ENCODE measurements at regions not wholly inside any gene's neighbourhood (a gene's known extent, or its start where the extent isn't known, plus 50 kb on each side); places are given as distances from the start of the nearest gene placed in this dataset.
"Not testable (repeated sequence)": the region's sequence is repeated elsewhere in the genome, so short reads cannot be mapped to it uniquely, and the experiment has no call there.

DNA sequence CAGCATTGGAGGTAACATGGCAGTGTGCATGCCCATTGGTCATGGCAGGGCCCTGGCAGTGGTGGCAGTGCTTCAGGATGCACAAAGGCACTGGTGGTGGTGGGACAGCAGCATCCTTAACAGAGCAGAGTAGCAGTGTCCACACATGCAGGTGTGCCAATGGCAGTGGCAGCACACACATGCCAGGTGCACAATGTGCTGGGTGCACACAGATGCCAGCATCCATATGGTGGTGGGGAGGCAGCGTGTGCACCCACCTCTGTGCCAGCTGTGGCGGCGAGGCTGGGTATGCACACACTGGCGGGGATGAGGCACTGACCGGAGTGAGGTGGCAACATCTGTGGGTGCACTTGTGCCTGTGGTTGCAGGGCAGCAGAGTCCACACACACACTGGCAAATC lies 150.6 kb downstream of the SI start:
- no peak for FAIRE-seq

DNA sequence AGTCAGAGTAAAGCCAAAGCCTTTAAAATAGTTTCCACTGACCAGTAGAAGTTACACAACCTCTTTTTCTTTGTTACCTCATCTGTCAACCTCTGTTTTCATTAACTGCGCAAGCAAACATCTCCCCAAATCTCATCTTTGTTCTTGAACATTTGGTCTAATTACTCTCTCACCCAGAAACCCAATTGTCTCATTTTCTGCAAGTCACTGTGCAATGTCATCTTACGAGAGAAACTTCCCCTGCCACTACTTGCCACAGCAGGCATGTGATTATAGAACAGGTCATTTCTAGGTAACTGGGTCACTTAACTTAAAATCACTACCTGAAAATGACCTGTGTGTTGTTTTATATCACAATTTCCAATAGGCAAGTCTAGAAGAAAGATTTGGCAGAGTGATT lies 159.4 kb downstream of the SI start:
- no peak for FAIRE-seq

DNA sequence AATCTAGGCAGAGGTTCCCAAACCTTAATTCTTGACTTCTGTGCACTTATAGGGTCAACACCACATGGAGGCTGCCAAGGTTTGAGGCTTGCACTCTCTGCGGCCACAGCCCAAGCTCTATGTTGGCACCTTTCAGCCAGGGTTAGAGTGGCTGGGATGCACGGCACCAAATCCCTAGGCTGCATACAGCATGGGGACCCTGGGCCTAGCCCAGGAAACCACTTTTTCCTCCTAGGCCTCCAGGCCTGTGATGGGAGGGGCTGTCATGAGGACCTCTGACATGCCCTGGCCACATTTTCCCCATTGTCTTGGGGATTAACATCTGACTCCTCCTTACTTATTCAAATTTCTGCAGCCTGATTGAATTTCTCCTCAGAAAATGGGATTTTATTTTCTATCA lies 165.4 kb downstream of the SI start:
- FAIRE-seq, result no peak

DNA sequence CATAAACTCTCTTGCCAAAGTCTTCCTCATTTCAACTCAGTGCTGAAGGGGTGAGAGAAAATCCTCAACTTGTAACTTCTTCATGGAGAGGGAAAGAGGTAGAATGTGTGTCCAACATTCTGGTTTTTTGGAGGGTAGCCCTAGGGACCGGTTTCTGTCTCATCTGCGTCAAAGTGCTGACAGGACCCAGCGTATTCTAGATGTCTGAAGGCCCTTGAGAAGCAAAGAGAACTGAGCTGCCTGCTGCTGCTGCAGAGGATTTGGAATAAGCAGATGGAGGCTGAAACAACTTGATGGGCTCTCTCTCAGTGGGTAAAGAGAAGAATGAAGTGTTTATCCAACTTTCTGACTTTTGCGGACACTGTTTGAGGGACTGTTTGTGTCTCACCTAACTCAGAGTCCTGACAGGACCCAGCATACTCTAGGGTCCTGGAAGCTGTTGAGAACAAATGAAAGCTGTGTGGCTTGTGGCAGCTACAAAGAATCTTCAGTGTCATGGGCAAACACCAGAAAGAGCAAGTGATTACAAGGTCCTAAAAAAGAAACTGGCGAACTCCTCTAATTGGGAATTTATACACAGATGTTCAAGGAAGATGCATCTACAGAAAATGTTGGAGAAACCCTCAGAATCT lies 174.4 kb downstream of the SI start:
- FAIRE-seq, result no peak

DNA sequence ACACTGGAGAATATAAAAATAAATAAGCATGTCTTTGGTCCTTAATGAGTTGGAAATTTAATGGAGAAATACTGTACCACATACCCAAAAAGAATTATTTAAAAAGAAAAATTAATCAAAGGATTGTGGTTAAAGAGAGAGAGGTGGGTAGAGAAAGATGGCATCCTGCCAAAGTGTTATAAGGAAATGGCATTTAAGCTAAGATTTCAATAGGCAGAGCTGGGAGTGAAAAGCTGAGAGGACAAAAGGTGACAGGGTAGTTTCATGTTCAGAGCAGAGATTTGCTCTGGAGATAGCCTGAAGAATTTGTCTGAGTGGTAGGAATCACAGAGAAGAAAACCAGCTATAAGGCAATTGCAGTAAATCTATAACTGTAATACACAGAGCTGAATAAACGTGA lies 181.0 kb downstream of the SI start:
- no peak for FAIRE-seq

DNA sequence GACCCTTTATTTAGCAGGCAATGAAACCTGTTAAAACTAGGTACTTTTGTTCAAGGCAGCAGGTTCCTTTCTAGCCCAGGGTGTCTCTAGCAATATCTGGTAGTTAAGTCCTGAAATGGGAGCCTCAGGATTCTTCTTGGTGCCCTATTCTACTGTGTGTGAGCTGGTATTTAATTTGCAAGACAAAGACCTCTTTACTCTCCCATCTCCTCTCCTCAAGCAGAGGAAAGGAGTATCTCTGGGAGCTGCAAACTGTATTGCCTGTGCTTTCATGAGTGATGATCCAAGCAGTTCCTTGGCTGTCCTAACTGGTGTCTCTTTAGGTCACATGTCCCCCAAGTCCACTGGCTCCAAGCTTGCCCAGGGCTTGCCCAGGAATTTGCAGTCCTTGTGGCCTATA lies 188.2 kb downstream of the SI start:
- FAIRE-seq, result no peak

DNA sequence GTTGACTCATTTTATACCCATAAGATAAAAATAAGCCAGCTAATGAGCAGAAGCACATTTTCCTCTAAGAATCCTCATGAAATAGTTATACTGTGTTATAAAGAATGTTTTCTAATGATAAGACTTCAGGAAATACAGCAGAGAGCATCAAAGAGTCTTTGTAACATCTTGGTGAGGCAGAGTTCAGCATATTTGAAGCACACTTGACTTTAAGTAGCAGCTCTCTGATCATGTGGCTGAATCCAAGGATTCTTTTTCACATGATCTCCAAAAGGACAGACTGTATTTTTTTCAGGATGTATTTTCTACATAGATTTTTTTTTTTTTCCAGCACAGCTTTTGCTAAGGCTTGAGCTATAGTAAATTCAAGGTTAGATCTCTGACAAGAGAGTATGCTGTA lies 195.1 kb downstream of the SI start:
- no peak for FAIRE-seq

DNA sequence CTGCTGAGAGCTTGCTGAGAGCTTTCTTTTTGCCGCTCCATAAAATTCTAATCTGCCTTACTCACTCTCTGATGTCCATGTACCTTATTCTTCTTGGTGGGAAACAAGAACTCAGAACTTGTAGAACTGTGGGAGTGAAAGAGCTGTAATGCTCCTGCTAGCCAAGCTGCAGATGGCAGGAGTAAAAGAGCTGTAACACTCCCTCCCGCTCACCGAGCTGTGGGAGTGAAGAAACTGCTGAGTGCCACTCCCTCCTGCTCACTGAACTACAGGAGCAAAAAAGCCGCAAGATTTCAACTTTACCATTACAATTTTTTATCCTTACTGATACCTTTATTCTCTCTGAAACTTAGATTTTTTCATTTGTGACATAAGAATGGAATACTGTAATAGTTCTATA lies 199.1 kb downstream of the SI start:
- no peak for FAIRE-seq

DNA sequence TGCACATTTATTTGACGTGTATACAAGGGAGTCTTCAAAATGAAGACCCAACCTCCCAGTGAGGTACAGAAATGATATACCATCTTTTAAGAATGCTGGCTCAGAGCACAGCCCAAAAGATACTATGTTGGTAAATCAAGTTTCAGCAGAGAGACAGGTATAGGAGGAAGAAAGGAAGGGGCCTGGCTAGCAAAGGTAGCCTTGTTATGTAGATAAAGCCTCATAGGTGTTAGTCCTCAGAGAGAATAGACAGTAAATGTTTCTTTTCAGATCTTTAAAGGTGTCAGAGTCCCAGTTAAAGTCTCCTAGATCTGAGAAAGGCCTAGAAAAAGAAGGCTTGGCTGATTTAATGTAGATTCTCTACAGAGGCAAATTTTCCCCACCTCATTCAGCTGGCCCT lies 213.8 kb downstream of the SI start:
- FAIRE-seq, result no peak

DNA sequence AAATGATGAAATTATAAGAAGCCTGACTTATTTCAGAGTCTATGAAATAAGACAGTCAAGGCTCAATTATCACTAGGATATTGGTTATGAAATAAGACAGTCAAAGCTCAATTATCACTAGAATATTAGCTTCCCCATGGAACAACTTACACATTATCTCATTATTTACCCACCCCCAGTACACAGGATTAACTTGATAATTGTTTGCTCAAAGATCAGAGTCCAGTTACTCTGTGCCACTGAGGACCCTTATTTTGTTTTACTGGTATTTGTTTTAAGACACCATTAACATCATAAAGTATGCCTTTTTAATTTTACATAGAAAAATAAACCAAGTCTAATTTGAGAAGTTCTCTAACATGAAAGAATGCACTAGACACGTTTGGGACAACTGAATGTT lies 225.4 kb downstream of the SI start:
- no peak for FAIRE-seq

DNA sequence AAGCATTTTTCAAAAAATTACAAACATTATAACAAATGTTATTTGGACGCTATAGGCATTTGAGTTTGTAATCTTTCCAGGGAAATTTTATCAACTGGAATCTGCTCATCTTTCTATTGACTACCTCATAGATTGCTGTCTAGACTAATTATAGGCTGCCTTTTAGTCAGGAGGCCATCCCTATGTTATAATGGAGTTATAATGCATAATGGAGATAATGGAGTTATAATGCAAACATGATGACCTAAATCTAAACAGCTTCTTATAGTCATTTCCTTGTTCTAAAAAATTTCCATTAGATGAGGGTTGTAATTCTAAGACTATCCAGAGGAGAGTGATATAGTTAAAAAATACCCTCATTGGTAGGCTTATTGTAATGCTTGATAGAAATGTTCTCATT lies 226.4 kb downstream of the SI start:
- FAIRE-seq, result no peak

DNA sequence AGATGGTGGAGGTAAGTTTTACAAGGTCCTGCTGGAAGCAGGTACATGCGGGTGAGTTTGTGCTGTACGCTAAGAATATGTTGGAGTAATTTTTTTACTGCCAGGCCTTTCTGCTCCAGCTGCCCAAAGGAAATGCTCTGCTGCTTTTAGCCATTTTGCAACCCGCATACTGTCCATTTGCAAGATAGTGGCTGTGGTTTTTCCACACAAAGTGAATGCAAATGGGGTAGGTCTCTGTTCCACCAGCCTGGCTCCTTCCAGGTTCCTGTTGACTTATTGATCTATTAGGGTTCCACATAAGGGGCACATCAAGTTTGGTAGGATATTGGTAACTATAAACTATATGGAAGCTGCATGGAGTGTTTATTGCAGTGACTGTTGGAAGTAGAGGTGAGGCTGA lies 227.1 kb downstream of the SI start:
- FAIRE-seq, result no peak

DNA sequence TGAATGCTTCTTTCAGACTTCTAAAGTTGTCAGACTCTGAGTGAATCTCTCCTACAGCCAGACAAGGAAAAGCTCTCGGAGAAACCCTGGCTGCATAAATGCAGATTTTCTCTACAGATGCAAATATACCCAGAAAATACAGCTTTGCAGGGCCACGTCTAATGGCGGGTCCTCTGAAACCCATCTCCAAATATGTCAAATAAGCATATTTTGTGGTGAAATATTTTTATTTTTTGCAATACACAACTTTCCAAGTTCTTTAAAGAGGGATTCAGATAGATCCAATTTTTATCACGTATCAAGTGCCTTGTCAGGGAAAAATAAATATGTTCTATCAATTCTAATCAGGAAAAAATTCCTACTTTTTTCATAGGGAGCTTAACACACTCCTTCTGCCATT lies 229.4 kb downstream of the SI start:
- FAIRE-seq, result no peak

DNA sequence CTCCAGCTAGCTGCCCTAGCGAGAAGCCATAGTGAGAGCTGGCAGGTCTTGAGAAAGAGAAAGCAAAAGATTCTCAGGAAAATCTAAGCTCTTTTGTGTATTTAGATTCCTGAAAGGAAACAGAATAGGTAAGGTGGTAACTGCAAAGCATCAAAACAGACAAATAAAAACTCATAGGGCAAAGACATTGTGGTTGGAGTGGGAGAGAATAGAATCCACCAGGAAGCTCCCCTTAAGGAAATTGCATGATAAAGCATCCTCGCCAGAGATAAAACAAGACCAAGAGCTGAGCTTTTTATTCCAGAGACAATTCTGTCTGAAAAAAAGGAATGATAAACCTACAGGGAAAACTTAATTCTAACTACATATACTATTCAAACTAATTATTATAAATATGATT lies 232.6 kb downstream of the SI start:
- no peak for FAIRE-seq

DNA sequence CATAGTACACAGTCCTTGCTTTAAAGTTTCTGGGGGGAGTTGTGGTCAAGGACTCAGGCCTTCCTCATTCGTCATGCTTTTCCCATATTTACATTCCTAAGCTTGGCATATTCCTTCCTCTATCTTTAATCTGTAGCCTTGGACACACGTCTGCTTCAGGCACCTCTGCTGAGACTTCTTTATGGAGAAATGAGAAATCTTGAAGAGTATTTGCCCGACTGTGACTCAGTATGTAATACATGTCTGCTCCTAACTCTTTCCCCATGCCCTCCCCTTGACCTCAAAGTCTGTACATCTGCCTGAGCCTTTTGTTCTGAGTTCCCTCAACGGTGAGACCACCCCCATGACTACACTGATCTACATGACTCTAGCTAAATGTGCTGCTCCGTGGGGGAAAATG lies 246.1 kb downstream of the SI start:
- FAIRE-seq, result no peak

DNA sequence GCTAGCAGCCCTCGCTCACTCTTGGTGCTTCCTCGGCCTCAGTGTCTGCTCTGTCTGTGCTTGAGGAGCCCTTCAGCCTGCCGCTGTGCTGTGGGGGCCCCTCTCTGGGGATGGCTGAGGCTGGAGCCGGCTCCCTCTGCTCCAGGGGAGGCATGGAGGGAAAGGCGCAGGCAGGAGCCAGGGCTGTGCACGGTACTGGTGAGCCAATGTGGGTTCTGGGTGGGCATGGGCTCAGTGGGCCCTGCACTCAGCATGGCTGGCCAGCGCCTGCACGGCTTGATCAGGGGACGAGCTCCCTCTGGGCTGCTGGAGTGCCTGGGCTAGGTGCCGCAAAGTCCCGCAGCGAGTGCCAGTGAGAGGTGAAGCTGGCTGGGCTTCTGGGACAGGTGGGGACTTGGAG lies 260.0 kb downstream of the SI start:
- FAIRE-seq, result no peak

DNA sequence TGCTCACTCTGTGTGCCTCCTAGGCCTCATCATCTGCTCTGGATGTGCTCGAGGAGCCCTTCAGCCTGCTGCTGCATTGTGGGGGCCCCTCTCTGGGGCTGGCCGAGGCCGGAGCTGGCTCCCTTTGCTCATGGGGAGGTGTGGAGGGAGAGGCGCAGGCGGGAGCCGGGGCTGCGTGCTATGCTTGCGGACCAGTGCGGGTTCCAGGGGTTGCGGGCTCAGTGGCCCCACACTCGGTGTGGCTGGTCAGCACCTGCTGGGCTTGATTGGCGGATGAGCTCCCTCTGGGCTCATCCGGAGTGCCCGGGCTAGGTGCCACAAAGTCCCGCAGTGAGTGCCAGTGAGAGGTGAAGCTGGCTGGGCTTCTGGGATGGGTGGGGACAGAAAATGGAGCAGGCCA lies 264.2 kb downstream of the SI start:
- FAIRE-seq, result no peak

DNA sequence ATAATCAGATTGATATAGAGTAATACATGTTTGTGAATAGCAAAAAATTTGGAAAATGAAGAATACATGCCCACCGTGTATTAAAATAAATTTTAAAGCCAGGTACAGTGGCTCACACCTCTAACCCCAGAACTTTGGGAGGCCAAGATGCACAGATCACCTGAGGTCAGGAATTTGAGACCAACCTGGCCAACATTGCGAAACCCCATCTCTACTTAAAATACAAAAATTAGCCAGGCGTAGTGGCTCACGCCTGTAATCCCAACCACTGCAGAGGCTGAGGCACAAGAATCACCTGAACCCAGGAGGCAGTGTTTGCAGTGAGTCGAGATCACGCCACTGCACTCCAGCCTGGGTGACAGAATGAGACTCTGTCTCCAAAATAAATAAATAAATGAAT lies 266.3 kb downstream of the SI start:
- no peak for FAIRE-seq

DNA sequence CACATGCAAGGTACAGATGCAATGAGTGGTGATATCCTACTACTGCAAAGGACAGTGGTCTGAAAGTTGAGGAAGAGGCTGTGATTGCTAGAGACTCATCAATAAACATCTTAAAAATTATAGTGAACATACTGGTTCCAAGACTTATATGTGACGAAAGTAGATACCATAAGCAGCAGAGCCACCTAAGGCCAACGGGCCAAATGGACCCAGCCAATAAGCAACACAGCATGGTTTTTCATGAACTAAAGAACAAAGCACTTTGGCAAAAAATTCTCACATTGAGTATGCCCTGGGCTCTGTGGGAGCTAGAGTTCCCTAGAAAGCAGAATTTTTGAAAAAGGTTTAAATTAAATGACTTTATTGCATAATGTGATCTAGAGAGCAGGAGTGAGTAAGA lies 272.1 kb downstream of the SI start:
- no peak for FAIRE-seq

DNA sequence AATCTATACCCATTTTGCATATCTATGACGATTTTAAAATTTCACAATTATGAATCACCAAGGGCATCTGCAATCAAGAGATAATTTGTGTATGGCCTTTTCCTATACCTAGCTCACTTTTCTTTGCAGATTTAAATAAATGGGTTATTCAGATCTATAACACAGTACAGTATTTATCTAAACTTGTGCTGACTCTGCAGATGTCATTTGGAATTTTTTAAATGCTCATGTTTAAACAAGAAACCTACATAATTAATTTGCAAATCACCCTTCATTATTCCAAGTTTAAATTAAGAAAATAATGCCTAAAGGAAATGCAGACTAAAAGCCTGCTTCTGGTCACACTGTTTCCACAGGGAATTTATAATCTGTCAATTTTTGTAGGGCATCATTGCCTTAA lies 284.2 kb downstream of the SI start:
- FAIRE-seq, result no peak

DNA sequence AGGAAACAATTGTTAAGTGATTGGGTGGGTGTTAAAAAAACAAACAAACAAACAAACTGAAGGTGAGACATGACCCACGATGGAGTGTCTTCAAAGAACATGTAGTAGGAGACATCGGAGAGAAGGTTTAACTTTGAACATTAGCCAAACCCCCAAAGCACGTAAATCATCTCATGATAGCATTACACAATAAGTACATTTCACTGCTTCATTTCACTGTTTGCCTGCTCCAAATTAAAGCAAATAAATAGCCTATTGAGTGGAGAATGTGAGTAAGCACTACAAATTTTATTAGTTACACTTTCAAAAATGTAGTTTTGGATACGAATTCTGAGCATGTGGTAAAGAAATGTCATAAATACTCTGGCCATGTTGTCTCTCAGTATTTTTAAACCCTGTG lies 287.0 kb downstream of the SI start:
- FAIRE-seq, result no peak

DNA sequence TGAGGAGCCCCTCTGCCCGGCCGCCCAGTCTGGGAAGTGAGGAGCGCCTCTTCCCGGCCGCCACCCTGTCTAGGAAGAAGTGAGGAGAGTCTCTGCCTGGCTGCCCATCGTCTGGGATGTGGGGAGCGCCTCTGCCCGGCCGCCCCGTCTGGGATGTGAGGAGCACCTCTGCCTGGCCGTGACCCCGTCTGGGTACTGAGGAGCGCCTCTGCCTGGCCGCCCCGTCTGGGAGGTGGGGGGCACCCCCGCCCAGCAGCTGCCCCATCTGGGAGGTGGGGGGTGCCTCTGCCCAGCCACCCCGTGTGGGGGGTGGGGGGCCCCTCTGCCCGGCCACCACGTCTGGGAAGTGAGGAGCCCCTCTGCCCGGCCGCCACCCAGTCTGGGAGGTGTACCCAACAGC lies 293.9 kb downstream of the SI start:
- FAIRE-seq, result not testable (repeated sequence)

DNA sequence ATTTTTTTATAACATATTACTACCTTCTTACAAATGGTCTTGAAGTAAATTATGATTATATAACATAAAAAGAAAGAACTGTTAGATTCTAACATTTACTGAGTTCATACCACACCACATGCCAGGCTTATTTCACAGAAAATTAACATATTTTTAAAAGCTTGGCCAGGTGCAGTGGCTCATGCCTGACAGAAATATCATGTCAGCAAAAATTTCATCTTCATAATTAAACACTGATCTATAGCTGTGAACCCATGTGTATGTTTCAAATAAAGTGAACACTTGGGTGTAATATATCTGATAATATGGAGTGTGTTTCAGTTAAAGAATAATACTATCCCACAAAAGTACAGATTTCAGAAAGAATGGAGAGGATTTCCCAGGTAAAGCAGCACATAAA lies 296.5 kb downstream of the SI start:
- no peak for FAIRE-seq

DNA sequence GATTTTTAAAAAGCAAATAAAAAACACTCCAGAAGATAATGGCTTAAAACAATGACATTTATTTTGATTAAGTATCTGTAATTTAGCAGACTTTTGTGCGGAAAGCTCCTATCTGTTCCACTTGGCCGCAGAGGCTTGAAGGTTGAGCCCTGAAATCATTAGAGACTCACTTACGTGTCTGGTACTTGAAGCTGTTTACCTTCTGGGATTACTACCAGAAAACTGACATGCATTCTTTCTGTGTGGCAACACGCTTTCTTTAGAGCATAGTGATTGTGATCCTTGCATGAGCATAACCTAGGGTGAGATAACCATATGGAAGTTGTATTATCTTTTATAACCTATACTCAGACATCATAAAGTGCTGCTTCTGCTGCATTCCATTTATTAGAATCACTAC lies 298.5 kb downstream of the SI start:
- FAIRE-seq, result no peak

DNA sequence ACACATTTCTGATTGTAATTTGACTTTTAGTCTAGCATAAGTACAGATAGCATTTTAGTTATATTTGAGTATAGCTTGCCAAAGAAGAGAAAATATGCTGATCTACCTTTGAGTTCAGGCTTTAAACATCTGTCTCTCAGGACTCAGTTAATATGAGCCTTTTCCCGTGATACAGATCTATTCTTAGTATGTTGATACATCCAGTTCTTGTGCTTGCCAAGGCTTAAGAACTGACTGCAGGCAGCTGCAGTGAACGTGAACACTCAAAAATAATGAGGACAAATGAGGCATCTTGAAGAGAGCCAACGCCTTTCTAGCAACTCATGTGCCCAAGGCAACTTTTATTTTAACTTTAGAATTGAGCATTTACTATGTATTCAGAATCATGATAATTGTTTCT lies 325.5 kb downstream of the SI start:
- no peak for FAIRE-seq

DNA sequence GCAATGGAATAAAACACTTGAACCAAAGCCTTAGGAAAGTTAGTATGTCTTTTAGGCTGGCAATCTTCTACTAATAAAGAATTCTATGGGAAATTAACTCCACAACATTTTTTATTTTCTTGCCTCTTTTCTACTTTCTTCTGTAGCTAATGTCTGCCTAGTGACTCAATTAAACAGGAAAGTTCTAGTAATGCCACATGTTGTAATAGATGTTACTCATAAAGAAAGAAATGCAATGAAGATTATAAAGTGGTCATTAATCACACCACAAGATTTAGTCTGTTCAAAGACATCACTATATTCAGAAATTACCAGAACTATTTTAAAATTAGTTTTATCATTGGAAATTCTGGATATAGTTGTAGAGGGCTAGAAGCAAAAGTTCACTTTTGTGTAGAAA lies 329.7 kb downstream of the SI start:
- no peak for FAIRE-seq

All from G401.6 (cell line).